Activated gamma-delta T cell (primary cell): ENCODE measurements at regions not wholly inside any gene's neighbourhood (a gene's known extent, or its start where the extent isn't known, plus 50 kb on each side); places are given as distances from the start of the nearest gene placed in this dataset.
"Not testable (repeated sequence)": the region's sequence is repeated elsewhere in the genome, so short reads cannot be mapped to it uniquely, and the experiment has no call there.

Experiments used
- DNase-seq: peaks from one replicate; lab custom pipeline; 2025; lab: John Stamatoyannopoulos, UW

DNA sequence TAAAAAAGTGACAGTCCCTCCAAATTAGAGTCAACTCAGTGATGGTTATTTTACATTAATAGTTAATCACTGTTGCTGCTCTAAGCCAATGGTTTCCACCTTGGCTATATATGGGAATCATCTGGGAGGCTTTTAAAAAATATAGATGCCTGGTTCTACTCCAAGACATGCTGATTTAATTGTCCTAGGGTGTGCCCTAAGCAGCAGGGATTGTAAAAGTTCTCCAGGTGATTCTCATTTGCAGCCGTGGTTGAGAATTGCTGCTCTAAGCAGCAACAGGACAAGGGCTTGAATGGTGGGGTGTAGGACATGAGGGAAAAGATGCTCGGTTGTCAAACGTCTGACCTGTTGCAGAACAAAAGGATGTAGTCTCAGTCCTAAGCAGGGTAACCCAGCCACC lies 405.1 kb upstream of the MCTP2 start:
- DNase-seq, result no peak

DNA sequence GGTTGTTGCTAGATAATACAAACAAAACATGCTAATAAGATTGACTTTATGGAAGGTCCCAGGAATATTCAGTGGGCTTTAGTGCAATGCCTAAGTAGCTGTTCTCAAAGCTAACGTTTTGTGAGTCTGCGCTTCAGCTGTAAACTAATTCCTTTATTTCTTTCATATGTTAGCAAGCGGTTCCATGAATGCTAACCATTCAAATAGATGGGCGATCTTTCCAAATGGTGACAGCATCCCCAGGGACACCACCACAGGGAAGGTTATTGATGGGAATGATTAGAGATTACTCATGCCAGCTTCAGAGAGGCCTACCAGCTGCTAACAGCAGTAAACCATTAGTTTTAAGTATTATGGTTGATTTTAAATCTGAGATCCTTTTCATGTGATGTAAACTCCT lies 405.7 kb upstream of the MCTP2 start:
- no peak for DNase-seq

DNA sequence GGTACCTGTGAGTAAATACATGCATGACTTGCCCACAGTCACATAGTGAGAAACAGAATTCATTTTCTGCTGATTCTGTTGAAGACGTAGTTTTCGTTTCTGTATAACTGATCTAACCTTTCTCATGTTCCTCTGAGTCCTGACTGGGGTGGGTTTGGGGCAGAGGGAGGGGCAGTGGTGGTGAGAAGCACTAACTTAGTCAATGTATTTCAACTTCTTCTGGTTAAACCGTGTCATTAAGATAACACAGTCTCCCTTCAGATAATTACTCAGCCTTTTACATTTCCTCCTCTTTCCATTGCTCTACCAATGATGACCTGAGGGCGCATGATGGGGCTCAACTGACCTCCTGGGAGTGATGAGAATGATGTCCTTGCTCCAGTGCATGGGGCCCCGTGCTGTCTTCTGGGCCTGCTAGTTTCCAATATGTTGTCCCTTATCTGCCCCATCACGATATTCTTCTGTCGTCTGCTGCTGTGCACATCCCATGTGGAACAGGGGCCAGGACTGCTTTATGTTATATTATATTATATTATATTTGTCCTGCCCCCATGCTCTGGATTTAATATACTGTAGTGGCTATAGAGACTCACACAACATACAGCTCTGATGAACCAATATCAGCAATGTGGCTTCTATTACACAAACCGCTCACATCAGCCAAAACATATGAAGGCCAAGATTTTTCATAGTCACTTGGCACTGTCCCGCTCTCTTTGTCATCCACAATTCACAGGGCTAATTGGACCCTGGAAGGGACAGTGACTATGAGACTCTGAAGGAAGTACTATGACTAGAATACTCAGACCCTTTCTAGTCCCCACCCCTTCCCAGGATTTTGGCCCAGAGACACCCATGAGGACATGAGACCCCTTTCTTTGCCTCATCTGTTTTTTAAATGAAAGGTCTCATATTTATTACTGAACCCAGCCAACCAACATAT lies 407.1 kb upstream of the MCTP2 start:
- no peak for DNase-seq

DNA sequence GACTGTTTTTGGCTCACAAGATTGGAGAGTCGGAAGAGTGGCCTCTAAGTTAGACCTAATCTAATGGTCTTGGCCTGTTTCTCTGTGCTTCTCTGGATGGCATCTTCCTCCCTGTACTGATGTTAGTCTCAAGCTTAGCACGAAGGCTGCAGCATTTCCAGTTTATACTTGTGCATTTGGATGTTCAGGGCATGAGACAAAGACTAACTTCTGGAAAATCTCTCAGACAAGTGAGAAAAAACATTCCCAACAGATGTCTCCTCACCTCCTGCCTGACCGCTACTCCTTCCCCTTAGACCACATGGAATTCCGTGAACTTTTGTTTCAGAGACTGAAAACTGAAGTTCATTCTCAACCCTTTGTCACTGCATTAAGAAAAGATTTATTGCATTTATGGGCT lies 410.8 kb upstream of the MCTP2 start:
- no peak for DNase-seq

DNA sequence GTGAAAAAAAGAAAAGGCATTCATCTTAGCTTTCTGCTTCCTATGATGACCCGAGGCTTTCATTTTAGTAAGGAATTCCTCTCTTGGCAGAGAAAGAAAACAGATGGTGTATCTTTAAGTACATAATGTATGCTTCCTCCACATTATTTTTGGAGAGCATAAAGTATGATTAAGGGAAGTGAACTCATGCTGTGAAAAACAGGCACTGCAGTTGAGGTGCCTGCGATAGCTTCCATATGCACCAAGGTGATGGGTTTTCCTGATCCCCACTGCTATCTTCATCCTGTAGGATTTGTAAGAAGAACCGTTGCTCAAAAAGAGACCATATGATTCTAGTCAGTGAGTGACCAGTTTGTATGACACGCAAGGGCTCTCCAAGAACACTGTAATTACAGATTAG lies 411.5 kb upstream of the MCTP2 start:
- DNase-seq, result no peak

DNA sequence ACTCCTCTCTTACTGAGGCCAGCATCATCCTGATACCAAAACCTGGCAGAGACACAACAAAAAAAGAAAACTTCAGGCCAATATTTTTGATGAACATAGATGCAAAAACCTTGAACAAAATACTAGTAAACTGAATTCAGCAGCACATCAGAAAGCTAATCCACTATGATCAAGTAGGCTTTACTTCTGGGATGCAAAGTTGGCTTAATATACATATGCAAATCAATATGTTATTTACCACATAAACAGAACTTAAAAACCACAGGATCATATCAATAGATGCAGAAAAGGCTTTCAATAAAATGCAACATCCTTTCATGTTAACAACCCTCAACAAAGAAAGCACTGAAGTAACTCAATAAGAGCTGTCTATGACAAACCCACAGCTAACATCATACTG lies 414.5 kb upstream of the MCTP2 start:
- DNase-seq, result no peak

DNA sequence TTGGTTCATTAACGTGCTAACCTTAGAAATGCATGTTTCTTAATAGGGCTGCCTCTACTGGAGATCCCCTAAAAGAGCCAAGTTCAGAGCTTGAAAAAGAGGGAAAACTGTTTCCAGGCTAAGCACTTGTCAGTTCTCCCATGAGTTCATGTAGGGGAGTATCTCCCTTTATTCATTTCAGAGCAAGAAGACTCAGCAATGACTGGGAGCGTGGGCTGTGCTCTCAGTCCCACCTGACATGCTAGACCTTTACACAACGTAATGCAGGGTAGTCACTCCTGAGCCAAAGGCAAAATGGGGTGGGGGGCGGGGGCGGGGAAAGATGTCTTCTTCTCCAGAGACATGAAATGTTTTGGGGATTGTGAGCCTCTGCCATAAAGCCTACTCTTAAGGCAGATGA lies 420.1 kb upstream of the MCTP2 start:
- no peak for DNase-seq

DNA sequence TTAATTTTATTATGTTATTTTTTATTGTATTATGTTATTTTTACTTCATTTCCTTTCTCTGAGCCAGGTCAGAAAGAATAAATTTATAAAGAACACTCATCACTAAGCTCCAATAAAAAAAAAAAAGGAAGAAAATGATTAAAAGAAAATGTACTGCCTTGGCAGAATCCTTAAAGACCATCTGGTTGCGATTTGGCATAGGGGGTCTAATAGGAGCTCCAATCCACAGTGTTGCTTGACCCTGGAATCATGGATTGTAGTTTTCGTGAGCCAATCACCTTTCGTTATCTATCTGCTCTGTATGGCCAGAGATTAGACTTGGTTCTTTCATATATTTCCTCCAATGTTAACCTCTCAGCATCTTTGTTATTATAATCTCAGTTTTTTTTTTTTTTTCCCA lies 421.8 kb upstream of the MCTP2 start:
- DNase-seq, result no peak

DNA sequence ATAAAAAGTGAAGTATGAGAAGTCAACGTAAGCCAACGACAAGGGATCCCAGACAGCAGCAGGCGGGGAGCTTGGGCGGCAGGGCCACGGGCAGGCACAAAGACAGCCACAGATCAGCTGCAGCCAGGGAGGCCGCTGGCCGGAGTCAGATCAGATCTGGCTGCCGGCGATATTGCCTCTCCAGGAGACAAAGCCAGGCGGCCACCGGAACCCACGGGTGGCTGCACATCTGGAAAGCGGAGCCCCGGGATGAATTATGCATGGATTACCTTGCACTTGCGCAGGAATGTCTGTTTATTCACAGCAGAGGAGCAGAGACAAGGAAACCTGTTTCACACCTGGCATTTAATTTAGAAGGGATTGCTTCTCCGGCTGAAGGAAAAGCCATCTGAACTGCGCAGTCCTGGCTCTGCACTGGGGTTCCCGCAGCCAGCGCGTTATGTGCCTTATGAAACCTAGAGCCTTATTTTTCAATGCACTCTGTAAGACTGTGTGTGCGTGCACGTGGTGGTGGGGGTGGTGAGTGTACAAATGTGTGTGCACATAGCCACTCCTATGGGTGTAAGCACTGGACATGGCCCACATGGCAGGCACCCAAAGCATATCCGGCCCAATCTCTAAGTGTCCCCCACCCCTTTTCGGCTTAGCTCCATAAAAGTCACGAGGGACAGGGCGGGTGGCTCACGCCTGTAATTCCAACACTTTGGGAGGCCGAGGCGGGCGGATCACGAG lies 427.8 kb upstream of the MCTP2 start:
- DNase-seq, result no peak

DNA sequence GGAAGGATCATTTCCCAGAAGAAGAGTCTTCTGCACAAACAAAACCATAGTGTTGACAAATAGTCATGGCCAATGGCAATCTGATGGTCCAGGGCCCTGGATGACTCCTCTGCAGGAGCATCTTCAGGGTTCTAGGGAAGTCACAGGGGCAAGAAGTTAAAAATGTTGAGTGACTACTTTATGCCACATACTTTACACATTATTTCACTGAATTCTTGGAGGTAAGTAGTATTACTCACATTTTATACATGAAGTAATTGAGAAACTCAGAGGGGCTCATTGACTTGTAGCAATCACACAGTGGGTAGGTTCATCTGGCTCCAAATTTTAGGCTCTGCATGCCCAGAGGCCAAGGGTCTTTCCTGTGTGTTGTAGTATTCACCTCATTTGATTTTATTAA lies 430.2 kb upstream of the MCTP2 start:
- no peak for DNase-seq

DNA sequence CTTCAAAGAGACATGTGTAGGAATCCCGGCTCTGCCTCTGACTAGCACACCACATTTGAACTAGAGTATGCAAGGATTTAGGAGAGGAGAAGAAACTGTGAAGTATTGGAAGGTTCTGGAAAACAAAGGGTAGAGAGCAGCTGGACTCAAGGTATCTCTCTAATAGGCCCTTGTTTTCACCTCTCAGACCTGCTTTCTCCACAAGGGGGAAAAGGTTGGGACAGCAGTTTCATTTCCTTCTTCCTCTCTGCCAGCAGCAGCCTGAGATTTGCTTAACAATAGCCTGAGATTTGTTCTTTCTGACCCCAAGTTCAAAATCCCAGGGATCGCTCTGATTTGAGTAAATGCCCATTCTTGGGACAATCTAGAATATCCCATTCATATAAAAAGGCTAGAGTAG lies 430.6 kb upstream of the MCTP2 start:
- DNase-seq, result no peak

DNA sequence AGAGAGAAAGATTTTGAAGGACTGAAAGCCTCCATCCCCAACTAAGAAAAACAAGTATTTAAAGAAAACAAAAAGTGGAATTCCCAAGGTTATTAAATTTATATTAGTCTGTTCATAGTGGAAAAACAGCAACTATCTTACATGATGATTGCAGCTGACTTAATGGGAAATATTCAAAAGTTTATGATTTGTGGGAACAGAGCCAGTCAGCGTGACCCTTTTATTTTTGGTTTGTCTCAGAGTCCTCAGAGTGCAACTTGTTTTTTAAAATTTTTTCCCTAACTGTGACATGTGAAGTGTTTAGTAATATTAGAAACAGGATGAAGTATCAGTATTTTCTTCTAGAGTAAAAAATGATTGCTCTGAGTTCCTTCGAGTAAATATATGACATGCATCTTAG lies 441.9 kb upstream of the MCTP2 start:
- no peak for DNase-seq

DNA sequence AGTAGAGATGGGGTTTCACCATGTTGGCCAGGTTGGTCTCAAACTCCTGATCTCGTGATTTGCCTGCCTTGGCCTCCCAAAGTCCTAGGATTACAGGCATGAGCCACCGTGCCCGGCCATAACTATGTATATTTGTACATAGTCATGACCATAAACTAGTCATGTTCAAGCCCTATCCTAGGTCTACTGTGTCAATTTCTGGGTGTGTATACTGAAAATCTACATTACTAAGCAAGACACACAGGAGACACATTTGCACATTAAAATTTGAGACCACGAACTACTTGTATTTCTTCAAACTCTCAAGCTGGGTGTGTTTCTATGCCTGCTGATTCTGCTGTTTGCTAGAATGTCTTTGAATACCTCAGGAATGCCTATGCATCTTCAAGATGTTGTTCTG lies 451.3 kb upstream of the MCTP2 start:
- DNase-seq, result no peak

DNA sequence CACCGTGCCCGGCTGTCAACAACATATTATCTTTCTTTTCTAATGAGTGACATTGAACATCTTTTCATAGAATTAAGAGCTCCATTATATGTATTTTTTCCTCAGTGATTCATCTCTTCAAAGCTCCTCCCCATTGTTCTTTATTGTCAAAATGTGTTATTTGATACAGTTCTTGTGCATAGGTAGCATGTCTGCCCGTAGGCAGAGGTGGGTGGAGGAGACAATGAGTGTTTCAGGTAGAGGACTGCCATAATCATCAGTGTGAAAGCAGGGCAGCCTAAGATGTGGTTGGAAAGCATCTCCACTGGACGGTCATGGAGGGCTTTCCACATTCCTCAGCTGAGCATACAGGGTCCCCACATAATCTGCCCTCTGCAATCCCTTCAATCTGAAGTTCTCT lies 452.0 kb upstream of the MCTP2 start:
- DNase-seq, result no peak

DNA sequence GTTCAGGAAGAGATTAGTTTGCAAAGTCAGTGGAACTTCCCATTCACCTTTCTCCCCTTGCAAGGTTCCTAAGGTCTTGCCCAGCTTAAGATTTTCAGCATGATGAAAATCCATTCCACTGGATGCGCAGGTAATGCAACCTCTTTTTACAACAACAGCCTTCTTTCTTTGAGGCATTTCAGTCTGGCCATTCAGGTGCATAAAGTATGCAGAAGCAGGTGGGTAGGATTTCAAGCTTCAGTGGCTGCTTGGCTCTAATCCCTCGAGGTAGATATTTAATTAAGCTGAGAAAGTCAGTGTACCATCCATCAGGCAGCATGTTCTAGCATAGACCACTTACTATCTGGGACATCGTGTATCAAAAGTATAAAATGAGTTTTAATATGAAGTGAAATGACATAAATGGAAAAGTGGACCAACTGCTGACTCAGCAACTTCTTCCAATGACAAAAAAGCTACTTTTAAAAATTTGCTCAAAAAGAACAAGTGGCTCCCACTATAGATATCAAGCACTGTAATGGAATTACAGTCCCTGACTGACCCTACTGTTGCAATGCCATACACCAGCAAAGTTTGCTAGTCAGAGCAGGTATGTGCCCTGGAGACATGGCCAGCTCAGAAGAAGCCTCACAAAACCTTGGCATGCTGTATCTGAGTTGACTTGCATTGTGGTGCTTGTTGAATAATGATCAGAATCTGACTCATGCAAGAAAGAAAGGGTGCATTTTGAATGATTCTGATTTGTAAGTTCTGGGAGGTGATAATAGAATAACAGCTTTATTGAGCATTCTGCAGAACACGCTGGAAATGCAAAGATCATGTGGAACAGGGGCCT lies 459.9 kb upstream of the MCTP2 start:
- DNase-seq, result no peak

DNA sequence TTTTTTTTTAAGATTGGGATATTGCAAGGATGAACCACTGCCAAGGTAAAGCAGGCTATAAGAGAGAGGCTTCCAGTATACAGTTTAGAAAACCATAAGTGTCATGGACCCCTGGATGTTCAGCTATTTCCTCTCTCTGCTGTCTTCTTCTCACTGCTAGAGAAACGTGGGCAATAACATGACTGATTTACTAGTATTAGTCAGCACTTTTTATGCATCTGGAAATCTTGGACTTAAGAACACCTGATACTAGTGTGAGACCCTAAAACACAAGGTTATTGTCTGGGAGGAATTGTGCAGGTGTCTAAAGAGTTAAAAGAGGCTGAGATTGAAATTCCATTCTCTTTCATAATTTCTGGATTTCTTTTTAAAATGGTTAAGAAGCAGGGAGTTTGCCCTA lies 460.6 kb upstream of the MCTP2 start:
- no peak for DNase-seq

DNA sequence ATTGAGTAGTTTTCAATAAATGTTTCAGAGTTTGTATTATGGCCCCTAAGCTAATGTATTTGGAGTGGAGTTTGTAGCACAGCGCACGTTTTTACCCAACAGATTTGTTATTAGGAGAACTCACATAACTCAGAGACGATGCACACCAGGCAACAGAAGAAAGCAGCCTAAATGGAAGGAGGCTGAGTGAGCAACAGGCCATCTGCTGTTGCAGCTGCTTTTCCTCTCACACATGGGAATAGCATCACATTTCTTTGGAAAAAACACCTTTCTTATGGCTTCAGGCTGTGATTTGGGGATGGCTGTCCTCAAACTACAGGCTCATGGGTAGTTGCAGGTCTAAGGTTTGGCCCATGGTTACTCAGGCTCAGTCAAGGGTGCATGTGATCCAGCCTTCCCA lies 469.3 kb upstream of the MCTP2 start:
- no peak for DNase-seq

DNA sequence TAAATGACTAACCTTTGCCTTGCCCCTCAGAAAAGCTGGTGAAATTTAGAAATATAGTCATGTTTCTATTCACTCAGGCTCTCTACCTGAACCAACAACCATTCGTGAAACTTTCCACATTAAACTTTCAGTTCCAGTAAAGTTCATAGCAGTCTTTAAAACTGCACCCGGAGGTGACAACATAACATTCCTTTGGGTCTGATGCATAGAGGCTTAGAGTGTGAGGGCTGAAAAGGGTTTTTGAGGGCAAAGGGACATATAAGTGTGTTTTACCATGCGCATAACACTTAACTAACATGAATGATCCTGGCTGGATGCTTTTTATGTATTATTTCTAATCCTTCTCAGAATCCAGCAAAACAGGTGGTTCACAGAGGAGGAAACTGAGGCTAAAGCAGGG lies 471.7 kb upstream of the MCTP2 start:
- DNase-seq, result no peak

DNA sequence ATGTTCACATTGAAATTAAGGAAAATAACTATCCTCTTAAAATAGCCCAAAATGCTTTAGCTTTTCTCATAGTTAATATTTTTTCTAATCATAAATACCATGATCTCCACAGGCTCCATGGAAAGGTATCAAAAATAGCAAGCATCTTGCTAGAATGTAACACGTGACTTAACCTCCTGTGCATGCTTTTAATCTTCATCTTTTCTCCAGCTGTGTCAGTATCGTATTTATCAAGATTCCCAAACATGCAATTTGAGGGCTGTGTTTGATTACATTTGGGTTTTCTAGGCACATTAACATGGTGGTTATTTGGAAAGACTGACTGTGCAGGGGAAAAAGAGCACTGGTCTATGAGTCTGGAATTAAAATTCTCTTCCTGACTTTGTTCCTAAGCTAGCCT lies 472.5 kb upstream of the MCTP2 start:
- DNase-seq, result no peak

DNA sequence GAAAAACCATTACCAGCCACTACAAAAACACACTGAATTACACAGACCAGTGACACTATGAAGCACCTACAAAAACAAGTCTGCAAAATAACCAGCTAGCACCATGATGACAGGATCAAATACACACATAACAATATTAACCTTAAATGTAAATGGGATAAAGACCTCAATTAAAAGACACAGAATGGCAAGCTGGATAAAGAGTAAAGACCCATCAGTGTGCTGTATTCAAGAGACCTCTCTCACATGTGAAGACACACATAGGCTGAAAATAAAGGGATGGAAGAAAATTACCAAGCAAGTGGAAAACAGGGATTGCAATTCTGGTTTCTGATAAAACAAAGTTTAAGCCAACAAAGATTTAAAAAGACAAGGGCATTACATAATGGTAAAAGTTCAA lies 482.7 kb upstream of the MCTP2 start:
- DNase-seq, result no peak

DNA sequence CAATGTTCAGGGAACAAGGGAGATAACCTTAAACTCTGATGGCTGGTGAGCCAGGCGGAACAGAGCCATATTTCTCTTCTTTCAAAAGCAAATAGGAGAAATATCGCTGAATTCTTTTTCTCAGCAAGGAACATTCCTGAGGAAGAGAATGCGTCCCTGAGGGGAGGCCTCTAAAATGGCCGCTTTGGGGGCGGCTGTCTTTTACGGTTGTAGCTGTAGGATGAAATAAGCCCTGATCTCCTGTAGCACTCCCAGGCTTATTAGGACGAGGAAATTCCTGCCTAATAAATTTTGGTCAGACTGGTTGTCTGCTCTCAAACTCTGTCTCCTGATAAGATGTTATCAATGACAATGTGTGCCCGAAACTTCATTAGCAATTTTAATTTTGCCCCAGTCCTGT lies 496.4 kb upstream of the MCTP2 start:
- DNase-seq, result not testable (repeated sequence)

DNA sequence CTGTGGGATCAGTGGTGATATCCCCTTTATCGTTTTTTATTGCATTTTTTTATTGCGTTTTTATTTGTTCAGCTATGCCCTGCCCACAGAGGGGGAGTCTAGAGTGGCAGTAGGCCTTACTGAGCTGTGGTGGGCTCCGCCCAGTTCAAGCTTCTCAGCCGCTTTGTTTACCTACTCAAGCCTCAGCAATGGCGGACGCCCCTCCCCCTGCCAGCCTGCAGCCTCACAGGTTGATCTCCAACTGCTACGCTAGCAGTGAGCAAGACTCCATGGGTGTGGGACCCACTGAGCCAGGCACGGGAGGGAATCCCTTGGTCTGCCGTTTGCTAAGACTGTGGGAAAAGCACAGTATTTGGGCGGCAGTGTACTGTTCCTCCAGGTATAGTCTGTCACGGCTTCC lies 500.6 kb upstream of the MCTP2 start:
- no peak for DNase-seq

DNA sequence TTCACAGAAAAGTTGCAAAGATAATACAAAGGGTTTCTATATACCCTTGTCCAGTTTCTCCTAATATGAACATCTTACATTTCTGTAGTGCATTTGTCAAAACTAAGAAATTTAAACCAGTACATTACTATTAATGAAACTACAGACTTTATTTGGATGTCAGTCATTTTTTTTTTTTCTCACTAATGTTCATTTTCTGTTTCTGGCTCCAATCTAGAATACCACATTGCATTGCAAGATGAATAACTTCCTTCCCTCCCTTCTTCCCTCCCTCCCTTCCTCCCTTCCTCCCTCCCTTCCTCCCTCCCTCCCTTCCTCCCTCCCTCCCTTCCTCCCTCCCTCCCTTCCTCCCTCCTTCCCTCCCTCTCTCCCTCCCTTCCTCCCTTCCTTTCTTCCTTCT lies 509.2 kb upstream of the MCTP2 start:
- no peak for DNase-seq
